BJ (cell line): ENCODE measurements at regions not wholly inside any gene's neighbourhood (a gene's known extent, or its start where the extent isn't known, plus 50 kb on each side); places are given as distances from the start of the nearest gene placed in this dataset.

Experiments
- CTCF ChIA-PET: fragments of 350-600 bp; formaldehyde crosslinking; extraction: SDS; loops from one replicate; lab custom pipeline; 2021; ENCODE audit warnings: antibody characterized with exemption, inconsistent platforms; lab: Yijun Ruan, JAX
- POLR2A ChIA-PET: fragments of 300-600 bp; sonication (Branson Sonifier 250); formaldehyde crosslinking; extraction: SDS; loops from one replicate; lab custom pipeline; 2021; ENCODE audit warnings: antibody characterized with exemption; lab: Charles Lee
- DNase-seq: peaks from one replicate; pipeline ENCODE4 v3.0.0-alpha.2; 2011; ENCODE audit warnings: low read depth
- H3K27me3 ChIP-seq: 2 replicates; pipeline ENCODE4 v1.6.0; 2011; ENCODE audit warnings: low read length; ENCODE audit not compliant: control insufficient read depth, insufficient read depth
- H3K36me3 ChIP-seq: 2 replicates; pipeline ENCODE4 v1.5.1; 2011; ENCODE audit warnings: low read length; ENCODE audit not compliant: control insufficient read depth, insufficient read depth
- H3K4me3 ChIP-seq: 2 replicates; pipeline ENCODE4 v1.5.1; 2011; ENCODE audit warnings: low read depth, mild to moderate bottlenecking, control low read depth, low read length
- TF ChIP-seq, protein P1 (sequence below): IDR thresholded peaks from 2 replicates; pipeline ENCODE4 v1.5.1; 2011; ENCODE audit warnings: low read depth, mild to moderate bottlenecking, control low read depth, inconsistent platforms, low read length, moderate library complexity; ENCODE audit not compliant: insufficient read depth

DNA sequence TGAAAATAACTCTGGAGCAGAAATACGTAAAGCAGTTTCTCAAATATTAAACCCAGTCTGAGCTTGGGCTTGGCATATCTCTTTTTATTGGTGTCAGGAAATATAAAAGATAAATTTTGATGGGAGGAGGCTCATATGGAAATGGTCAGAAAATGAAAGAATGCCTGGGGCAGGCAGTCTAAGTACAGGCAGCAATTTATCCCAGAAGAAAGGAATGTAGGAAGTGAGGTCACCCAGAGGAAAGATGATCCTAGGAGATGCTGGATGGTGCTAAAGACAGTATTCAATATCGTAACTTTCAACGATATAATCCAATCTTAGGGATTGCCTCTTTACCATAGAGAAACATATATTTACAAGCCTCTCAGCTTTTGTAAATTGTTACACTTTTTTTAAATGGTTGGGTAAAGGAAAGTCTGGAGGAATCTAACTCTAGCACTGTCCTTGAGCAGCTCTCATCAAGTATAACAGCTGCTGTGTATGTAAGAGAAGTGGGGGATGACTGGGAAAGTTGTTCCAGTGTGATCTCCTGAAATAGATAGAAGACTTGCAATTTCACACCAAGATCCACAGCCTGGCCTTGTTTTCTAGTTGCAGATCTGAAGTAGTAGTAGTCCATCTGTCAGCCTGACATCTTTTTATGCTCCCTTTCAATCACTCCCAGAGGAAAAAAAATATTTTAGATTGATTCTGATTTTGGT lies 256.9 kb upstream of the SASH1 start:
- Histone ChIP-seq H3K36me3 (no peaks in the 10 kb centered on the region), H3K4me3 (no peak overlapping the region), H3K27me3 (no peaks in the 10 kb centered on the region)
- DNase-seq, result peak; percentile 21
- POLR2A ChIA-PET, result no interaction called here
- TF ChIP-seq, protein P1, sequence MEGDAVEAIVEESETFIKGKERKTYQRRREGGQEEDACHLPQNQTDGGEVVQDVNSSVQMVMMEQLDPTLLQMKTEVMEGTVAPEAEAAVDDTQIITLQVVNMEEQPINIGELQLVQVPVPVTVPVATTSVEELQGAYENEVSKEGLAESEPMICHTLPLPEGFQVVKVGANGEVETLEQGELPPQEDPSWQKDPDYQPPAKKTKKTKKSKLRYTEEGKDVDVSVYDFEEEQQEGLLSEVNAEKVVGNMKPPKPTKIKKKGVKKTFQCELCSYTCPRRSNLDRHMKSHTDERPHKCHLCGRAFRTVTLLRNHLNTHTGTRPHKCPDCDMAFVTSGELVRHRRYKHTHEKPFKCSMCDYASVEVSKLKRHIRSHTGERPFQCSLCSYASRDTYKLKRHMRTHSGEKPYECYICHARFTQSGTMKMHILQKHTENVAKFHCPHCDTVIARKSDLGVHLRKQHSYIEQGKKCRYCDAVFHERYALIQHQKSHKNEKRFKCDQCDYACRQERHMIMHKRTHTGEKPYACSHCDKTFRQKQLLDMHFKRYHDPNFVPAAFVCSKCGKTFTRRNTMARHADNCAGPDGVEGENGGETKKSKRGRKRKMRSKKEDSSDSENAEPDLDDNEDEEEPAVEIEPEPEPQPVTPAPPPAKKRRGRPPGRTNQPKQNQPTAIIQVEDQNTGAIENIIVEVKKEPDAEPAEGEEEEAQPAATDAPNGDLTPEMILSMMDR, result no peak
- CTCF ChIA-PET, result no interaction called here

DNA sequence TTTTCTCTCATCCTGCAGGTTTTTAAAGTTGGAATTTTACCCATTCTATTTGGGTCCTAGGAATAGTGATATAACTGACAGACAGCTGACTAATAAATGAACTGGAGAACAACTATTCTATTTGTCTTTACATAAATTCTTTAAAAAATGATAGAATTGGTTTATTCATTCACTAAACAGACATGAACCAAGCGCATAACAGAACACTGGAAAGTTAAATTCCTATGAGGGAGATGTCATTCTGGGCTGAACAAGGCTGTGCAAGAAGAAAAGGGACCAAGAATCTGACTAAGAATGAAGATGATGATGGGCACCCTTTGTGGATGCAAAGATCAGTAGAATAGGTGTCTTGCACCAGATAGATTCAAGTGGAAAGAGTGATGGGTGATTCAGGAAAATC lies 256.3 kb upstream of the SASH1 start:
- DNase-seq, result no peak
- no peaks in the 10 kb centered on the region for H3K27me3 ChIP-seq
- no peaks in the 10 kb centered on the region for H3K36me3 ChIP-seq
- POLR2A ChIA-PET, result no interaction called here
- TF ChIP-seq, protein P1, result no peak
- no peak overlapping the region for H3K4me3 ChIP-seq
- CTCF ChIA-PET, result no interaction called here

DNA sequence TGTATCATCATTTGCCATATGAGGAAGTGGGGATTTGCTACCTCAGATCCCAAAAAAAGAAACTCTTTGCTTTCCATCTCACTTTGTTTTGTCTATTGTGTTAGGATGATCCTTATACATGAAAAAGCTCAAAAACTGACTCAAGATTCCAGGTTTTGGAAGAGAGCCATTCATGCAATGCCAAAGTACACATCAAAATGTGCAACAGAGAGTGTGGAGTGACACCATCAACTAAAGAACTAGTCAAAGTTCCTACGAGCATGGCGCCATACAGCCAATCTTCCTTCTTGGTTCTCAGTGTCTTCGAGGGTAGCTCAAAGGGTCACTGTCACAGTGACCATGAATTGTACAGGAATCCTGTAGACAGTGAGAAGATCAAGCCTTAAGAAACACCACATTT lies 255.8 kb upstream of the SASH1 start:
- DNase-seq, result no peak
- ChIA-PET POLR2A (no interaction called here), CTCF (no interaction called here)
- Histone ChIP-seq H3K27me3 (no peaks in the 10 kb centered on the region), H3K4me3 (no peak overlapping the region), H3K36me3 (no peaks in the 10 kb centered on the region)
- TF ChIP-seq, protein P1, result no peak

DNA sequence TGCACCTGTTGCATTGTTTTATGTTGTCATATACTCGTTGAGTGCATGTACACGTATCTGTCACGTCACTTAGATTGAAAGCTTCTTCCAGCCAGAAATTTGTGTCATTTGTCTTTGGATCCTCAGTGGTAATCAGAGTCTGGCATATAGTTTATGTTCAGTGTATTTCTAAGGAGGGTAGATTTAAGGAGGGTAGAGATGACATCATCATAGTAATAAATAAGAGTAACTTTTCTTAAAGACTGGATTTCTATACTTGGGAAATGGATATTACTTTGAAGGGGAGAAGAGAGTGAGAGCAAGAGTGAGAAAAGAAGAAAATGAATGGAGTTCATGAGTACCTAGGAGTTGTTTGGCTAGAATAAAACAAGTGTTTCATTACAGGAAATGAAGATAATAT lies 255.0 kb upstream of the SASH1 start:
- POLR2A ChIA-PET, result no interaction called here
- H3K27me3 ChIP-seq, result no peaks in the 10 kb centered on the region
- no peaks in the 10 kb centered on the region for H3K36me3 ChIP-seq
- H3K4me3 ChIP-seq, result no peak overlapping the region
- TF ChIP-seq, protein P1, result no peak
- CTCF ChIA-PET, result interaction anchor here (0.6 kb wide), 1 partner anchor 103 kb away, joined by 3 read pairs; no protein-coding TSS in a partner anchor
- DNase-seq, result no peak

DNA sequence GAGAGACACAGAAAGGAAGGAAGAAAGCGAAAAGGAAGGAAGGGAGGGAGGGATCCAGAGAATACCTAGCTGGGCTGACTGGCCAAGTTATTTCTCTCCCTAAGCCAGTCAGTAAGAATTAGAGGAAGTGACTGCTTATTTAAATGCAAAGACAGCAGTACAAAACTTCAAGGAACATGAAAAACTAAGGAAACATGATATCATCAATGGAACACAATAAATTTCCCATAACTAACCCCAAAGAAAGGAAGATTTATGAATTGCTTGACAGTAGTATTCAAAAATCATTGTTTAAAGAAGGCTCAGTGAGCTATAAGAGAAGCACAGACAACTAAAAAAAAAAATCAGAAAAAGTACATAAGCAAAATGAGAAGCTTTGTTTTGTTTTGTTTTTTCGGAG lies 252.3 kb upstream of the SASH1 start:
- CTCF ChIA-PET, result no interaction called here
- TF ChIP-seq, protein P1, result no peak
- POLR2A ChIA-PET, result interaction anchor here (0.6 kb wide), 1 partner anchor 110 kb away, joined by 3 read pairs; no protein-coding TSS in a partner anchor

More for the DNA sequence above, 252.3 kb upstream of the SASH1 start:
- no peaks in the 10 kb centered on the region for H3K36me3 ChIP-seq
- no peaks in the 10 kb centered on the region for H3K27me3 ChIP-seq
- DNase-seq, result no peak
- H3K4me3 ChIP-seq, result no peak overlapping the region
